ENCODE measurements at regions not wholly inside any gene's neighbourhood (a gene's known extent, or its start where the extent isn't known, plus 50 kb on each side); places are given as distances from the start of the nearest gene placed in this dataset.

GRCh38 chr9:97766610-97767009 lies 69.5 kb upstream of the XPA start:
- no peaks in the 10 kb centered on the region for H3K36me3 ChIP-seq (ENCODE audit: low read depth)
- TF ChIP-seq, protein P1, sequence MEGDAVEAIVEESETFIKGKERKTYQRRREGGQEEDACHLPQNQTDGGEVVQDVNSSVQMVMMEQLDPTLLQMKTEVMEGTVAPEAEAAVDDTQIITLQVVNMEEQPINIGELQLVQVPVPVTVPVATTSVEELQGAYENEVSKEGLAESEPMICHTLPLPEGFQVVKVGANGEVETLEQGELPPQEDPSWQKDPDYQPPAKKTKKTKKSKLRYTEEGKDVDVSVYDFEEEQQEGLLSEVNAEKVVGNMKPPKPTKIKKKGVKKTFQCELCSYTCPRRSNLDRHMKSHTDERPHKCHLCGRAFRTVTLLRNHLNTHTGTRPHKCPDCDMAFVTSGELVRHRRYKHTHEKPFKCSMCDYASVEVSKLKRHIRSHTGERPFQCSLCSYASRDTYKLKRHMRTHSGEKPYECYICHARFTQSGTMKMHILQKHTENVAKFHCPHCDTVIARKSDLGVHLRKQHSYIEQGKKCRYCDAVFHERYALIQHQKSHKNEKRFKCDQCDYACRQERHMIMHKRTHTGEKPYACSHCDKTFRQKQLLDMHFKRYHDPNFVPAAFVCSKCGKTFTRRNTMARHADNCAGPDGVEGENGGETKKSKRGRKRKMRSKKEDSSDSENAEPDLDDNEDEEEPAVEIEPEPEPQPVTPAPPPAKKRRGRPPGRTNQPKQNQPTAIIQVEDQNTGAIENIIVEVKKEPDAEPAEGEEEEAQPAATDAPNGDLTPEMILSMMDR (IDR thresholded peaks at IDR 0.05): no peak
- H3K9me3 ChIP-seq: no peaks in the 10 kb centered on the region
- no peaks in the 10 kb centered on the region for H3K4me1 ChIP-seq (ENCODE audit: low read depth)
- H3K4me3 ChIP-seq: no peak overlapping the region
- DNase-seq (no peak), ATAC-seq (no peak)
- intact Hi-C loops (cut with DNase I, micrococcal nuclease): no loop called here

GRCh38 chr9:97767891-97768290 lies 70.8 kb upstream of the XPA start:
- Histone ChIP-seq H3K36me3 (ENCODE audit: low read depth) (no peaks in the 10 kb centered on the region), H3K4me1 (ENCODE audit: low read depth) (no peaks in the 10 kb centered on the region), H3K9me3 (no peaks in the 10 kb centered on the region), H3K4me3 (no peak overlapping the region)
- DNase-seq: no peak
- ATAC-seq: no peak
- TF ChIP-seq, protein P1 (IDR thresholded peaks at IDR 0.05): no peak
- intact Hi-C loops (cut with DNase I, micrococcal nuclease): no loop called here

GRCh38 chr9:97768746-97769145 lies 71.6 kb upstream of the XPA start:
- TF ChIP-seq, protein P1 (IDR thresholded peaks at IDR 0.05): no peak

DNA sequence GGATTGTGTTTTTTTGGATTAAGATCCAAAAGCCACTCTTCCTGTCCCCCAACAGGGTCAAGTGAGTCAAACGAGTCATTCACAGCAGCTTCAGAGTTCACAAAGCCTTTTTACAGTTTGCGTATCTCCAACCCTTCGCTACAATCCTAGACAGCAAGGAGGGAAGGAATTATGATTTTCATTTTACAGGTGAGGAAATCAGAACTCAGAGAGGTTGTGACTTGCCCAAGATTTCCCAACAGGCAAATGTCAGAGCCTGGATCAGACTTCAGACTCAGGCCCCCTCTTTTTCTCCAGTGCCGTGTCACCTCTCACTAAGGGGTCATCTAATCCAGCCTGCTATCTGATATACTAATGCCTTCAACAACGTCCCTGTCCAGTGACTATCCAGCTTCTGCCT lies 72.1 kb upstream of the XPA start:
- no peaks in the 10 kb centered on the region for H3K9me3 ChIP-seq
- DNase-seq: no peak
- H3K4me1 ChIP-seq (ENCODE audit: low read depth): peaks cover 7% of the 10 kb centered on the region
- ATAC-seq: no peak
- TF ChIP-seq, protein P1 (IDR thresholded peaks at IDR 0.05): no peak
- no peak overlapping the region for H3K4me3 ChIP-seq
- intact Hi-C loops (cut with DNase I, micrococcal nuclease): no loop called here
- H3K36me3 ChIP-seq (ENCODE audit: low read depth): no peaks in the 10 kb centered on the region

More at GRCh38 chr9:97768746-97769145, 71.6 kb upstream of the XPA start:
- DNase-seq (no peak), ATAC-seq (no peak)
- Histone ChIP-seq H3K9me3 (no peaks in the 10 kb centered on the region), H3K4me1 (ENCODE audit: low read depth) (peaks cover 4% of the 10 kb centered on the region), H3K36me3 (ENCODE audit: low read depth) (no peaks in the 10 kb centered on the region), H3K4me3 (no peak overlapping the region)
- intact Hi-C loops (cut with DNase I, micrococcal nuclease): no loop called here

DNA sequence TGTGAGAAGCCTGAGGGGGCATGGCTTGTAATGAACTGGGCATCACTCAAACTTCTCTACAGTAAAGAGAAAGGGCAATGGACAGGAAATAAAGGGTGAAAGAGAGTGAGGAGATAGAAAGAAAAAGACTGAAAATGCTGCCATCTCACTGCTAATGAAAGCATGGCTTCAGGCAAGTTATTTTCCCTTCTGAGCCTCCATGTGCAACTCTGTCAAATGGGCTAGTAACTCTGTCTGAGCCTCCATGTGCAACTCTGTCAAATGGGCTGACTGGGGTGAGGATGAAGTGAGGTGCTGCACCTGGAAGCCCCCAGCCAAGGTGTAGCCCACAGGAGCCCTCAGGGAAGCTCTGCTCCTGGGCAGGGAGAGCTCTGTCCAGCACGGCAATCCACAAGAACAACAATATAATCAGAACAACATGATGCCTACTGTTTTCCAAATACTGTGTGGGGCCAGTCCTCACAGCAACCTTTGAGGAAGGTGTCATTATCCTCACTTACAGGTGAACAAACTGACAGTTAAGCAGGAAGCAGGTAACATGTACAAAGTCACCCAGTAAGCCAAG lies 73.8 kb upstream of the XPA start:
- ATAC-seq: no peak
- DNase-seq: no peak

More for the DNA sequence above, 73.8 kb upstream of the XPA start:
- intact Hi-C loops (cut with DNase I, micrococcal nuclease): no loop called here
- Histone ChIP-seq H3K4me1 (ENCODE audit: low read depth) (peaks cover 12% of the 10 kb centered on the region), H3K9me3 (no peaks in the 10 kb centered on the region), H3K4me3 (no peak overlapping the region), H3K36me3 (ENCODE audit: low read depth) (no peaks in the 10 kb centered on the region)
- TF ChIP-seq, protein P1 (IDR thresholded peaks at IDR 0.05): no peak
